WERI-Rb-1 (cell line): ENCODE measurements at regions not wholly inside any gene's neighbourhood (a gene's known extent, or its start where the extent isn't known, plus 50 kb on each side); places are given as distances from the start of the nearest gene placed in this dataset.

Source experiments
- DNase-seq: peaks from one replicate; pipeline ENCODE4 v3.0.0-alpha.2; 2020
- H3K27ac ChIP-seq: fragments of 250-450 bp; sonication (Bioruptor Pico); 2 replicates; pipeline ENCODE4 v1.5.1; 2020; ENCODE audit warnings: mild to moderate bottlenecking, moderate library complexity
- H3K27me3 ChIP-seq: fragments of 250-450 bp; sonication (Bioruptor Pico); 2 replicates; pipeline ENCODE4 v1.5.1; 2021; ENCODE audit warnings: mild to moderate bottlenecking, low read depth, moderate library complexity; ENCODE audit not compliant: insufficient read depth, severe bottlenecking
- H3K36me3 ChIP-seq: fragments of 250-450 bp; sonication (Bioruptor Pico); 2 replicates; pipeline ENCODE4 v1.5.1; 2020; ENCODE audit warnings: mild to moderate bottlenecking, moderate library complexity
- H3K4me3 ChIP-seq: 2 replicates; pipeline ENCODE4 v1.5.1; 2011; ENCODE audit warnings: low read depth, mild to moderate bottlenecking, control low read depth, low read length
- H3K9me3 ChIP-seq: fragments of 250-450 bp; sonication (Bioruptor Pico); 2 replicates; pipeline ENCODE4 v1.5.1; 2021; ENCODE audit warnings: mild to moderate bottlenecking, moderate library complexity; ENCODE audit not compliant: severe bottlenecking
- CTCF ChIP-seq: IDR thresholded peaks from 2 replicates; pipeline ENCODE4 v1.5.1; 2011; ENCODE audit warnings: low read depth, mild to moderate bottlenecking, control low read depth, inconsistent platforms, low read length

GRCh38 chr6:927157-927556, 234.2 kb upstream of the EXOC2 start:
- TF ChIP-seq CTCF: no peak

DNA sequence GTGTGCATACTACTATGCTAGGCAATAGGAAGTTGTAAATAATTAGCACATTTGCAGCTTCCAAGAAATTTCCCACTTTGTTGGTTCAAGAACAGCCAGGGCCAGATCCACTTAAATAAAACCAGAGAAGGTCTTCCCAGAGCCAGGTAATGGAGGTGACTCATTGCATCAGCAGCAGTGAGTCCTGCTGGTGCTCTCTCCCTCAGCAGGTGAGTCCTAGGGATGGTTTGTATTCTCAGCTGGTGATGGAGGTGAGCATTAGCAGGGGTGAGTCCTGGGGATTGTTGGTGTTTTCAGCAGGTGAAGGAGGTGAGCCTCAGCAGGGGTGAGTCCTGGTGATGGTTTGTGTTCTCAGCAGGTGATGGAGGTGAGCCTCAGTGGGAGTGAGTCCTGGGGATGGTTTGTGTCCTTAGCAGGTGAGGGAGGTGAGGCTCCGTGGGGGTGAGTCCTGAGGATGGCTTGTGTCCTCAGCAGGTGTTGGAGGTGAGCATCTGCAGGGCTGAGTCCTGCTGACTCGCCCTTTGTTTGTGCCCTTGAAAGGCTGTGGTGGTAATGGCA, 232.8 kb upstream of the EXOC2 start:
- H3K27ac ChIP-seq: no peak overlapping the region
- H3K9me3 ChIP-seq: peaks cover 26% of the 10 kb centered on the region
- no peaks in the 10 kb centered on the region for H3K27me3 ChIP-seq
- no peaks in the 10 kb centered on the region for H3K36me3 ChIP-seq
- no peak for TF ChIP-seq CTCF
- no peak overlapping the region for H3K4me3 ChIP-seq
- DNase-seq: no peak

More at GRCh38 chr6:927157-927556, 234.2 kb upstream of the EXOC2 start:
- Histone ChIP-seq H3K9me3 (peaks cover 12% of the 10 kb centered on the region), H3K27ac (no peak overlapping the region), H3K27me3 (no peaks in the 10 kb centered on the region), H3K4me3 (no peak overlapping the region), H3K36me3 (no peaks in the 10 kb centered on the region)
- DNase-seq: no peak

DNA sequence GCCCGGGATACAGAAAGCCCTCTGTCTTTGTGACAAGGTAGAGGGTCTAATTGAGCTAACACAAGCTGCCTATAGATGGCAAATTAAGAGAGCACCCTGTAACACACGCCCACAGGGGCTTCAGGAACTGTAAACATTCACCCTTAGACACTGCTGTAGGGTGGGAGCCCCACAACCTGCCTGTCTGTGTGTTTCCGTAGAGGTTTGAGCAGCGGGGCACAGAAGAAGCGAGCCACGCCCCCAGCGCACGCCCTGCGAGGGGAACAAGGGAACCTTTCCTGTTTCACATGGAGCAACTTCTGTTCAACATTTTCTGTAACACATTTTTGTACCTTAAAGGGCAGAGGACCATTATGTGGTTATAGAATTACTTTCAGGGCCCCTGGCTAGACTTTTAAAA, 231.7 kb upstream of the EXOC2 start:
- no peak for DNase-seq
- Histone ChIP-seq H3K4me3 (no peak overlapping the region), H3K27me3 (no peaks in the 10 kb centered on the region), H3K27ac (no peak overlapping the region), H3K9me3 (peaks cover 31% of the 10 kb centered on the region), H3K36me3 (no peaks in the 10 kb centered on the region)
- no peak for TF ChIP-seq CTCF

DNA sequence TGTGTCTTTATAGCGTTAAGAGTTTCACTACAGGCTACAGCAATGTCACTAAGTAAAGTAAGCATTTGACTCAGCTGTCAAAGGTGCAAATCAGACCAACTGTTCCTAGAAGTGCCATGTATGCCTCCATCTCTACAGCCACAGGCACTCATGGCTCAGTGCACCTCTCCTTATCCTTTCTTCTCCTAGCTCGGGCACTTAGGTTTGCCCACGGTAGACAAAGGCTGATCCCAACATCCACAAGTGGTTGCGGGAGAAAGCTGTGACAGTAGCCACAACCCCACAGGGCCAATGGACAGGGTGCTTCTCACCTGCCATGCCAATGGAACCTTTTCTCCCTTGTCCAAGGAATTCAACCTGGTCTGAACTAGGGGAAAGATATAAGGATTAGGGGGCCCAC, 228.5 kb upstream of the EXOC2 start:
- peaks cover 31% of the 10 kb centered on the region for H3K9me3 ChIP-seq
- no peaks in the 10 kb centered on the region for H3K27me3 ChIP-seq
- H3K27ac ChIP-seq: no peak overlapping the region
- H3K4me3 ChIP-seq: no peak overlapping the region
- no peaks in the 10 kb centered on the region for H3K36me3 ChIP-seq
- TF ChIP-seq CTCF: no peak
- no peak for DNase-seq

DNA sequence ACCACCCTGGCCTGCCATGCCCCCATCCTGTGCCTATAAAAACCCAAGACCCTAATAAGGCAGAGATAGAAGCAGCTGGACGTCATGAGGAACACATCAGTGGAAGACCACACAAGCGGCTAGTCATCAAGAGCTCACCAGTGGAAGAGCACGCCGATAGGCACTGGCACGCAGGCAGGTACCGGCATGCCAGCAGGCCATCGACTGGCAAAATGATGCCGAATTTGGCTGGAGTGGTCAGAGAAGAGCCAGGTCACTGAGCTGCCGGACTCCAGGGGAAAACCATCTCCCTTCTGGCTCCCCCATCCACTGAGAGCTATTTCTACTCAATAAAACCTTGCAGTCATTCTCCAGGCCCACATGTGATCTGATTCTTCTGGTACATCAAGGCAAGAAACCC, 227.6 kb upstream of the EXOC2 start:
- no peaks in the 10 kb centered on the region for H3K36me3 ChIP-seq
- no peaks in the 10 kb centered on the region for H3K27me3 ChIP-seq
- H3K27ac ChIP-seq: no peak overlapping the region
- no peak overlapping the region for H3K4me3 ChIP-seq
- peaks cover 31% of the 10 kb centered on the region for H3K9me3 ChIP-seq
- no peak for DNase-seq
- TF ChIP-seq CTCF: no peak

DNA sequence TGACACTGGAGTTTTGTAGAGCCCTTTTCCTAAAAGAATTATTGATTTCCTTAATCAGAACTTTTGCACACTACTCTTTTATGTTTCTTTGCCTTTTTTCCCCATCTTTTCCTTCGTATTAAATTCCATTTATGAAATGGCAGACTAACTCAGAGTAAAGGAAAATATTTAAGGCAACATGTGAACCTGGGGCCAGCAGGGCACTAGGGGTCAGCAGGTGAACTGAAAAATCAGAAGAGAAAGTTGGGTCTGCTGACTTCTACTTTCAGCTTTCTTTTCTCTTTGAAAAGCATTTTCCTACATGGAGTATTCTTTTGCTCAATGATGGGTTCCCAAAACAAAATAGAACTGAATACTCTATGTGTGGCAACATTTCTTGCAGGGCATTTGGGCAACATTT, 226.6 kb upstream of the EXOC2 start:
- H3K9me3 ChIP-seq: peaks cover 31% of the 10 kb centered on the region
- no peaks in the 10 kb centered on the region for H3K27me3 ChIP-seq
- H3K27ac ChIP-seq: no peak overlapping the region
- TF ChIP-seq CTCF: no peak
- H3K4me3 ChIP-seq: no peak overlapping the region
- no peak for DNase-seq
- H3K36me3 ChIP-seq: no peaks in the 10 kb centered on the region
